Psoas muscle (tissue), 7 donors: ENCODE measurements at regions not wholly inside any gene's neighbourhood (a gene's known extent, or its start where the extent isn't known, plus 50 kb on each side); places are given as distances from the start of the nearest gene placed in this dataset.

Experiments used
- ATAC-seq, 4 donors: fragments of 200-7000 bp; cut with Tn5 transposase; one replicate each; pipeline ENCODE4 v1.9.1; 2020; ENCODE audit warnings: moderate library complexity in 3 of 4, mild to moderate bottlenecking in 2 of 4
- DNase-seq, 2 donors: peaks; one replicate each; pipeline ENCODE4 v3.0.0-alpha.2; 2020
- H3K27ac ChIP-seq: fragments of 200-600 bp; one replicate; pipeline ENCODE4 v1.8.0; 2022
- H3K27me3 ChIP-seq, 3 donors: fragments of 200-600 bp in 1 of 3; one replicate each; pipeline versions ENCODE4 v1.6.1 to v1.8.0; 2013 to 2022; ENCODE audit warnings: low read length in 2 of 3, mild to moderate bottlenecking in 2 of 3, moderate library complexity in 1 of 3; ENCODE audit not compliant: insufficient read depth in 3 of 3
- H3K36me3 ChIP-seq, 2 donors: fragments of 200-600 bp in 1 of 2; one replicate each; pipeline versions ENCODE4 v1.6.1 to v1.8.0; 2013 to 2022; ENCODE audit warnings: low read depth in 1 of 2, mild to moderate bottlenecking in 1 of 2, moderate library complexity in 1 of 2; ENCODE audit not compliant: insufficient read depth in 1 of 2
- H3K4me1 ChIP-seq: fragments of 200-600 bp; one replicate; pipeline ENCODE4 v1.8.0; 2022
- H3K4me3 ChIP-seq: fragments of 200-600 bp; one replicate; pipeline ENCODE4 v1.8.0; 2022; ENCODE audit warnings: mild to moderate bottlenecking
- H3K9me3 ChIP-seq: fragments of 200-600 bp; one replicate; pipeline ENCODE4 v1.8.0; 2022
- WGBS, 3 donors: extraction: QIAGEN DNeasy Blood & Tissue Kit; methylation state at CpG; one replicate each; pipeline versions ENCODE4 v1.1.6 to v1.1.7; 2013; 5-methylcytosine and 5-hydroxymethylcytosine counted together
- intact Hi-C, 2 donors: fragments of 100-400 bp; cut with DNase I; formaldehyde crosslinking; loops; one replicate each; pipeline versions ENCODE4 v1.11.0 to v1.14.2; 2022
- TF ChIP-seq, protein P1 (sequence below): fragments of 200-600 bp; IDR thresholded peaks from one replicate; pipeline ENCODE4 v1.8.0; 2022; ENCODE audit warnings: antibody characterized with exemption
- donor health status: healthy with polysubstance abuse.
- donor health status: DM: no; HTN: no; CAD: no; lungs with moderate emphysema.
- donor health status: Bipolar disorder and iron deficiency.
- donor health status: healthy.
- donor health status: DM: yes; HTN: yes; CAD: no.
- donor health status: DM: no; HTN: no; CAD: no.
- donor health status: DM: yes; HTN: yes; CAD: no.

DNA sequence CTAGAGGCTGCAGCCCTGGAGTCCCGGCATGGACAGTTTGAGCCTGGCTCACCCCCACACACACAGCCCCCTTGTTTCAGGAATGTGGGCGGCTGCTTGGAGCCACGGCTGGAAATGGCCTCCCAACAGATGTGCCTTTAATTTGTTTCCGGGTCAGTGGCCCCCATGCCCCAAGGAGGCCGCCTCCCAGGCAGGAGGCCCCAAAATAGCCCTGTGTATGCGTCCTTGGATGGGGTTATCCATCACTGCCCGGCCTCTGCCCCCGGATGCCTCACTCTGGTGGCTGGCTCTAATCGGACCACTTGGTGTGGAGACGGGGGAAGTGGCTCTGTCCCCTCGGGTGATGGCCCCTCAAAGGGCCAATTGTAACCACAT, 151.9 kb upstream of the MYCN start:
- Histone ChIP-seq H3K36me3 (no peaks in the 10 kb centered on the region), H3K27ac (no peak overlapping the region), H3K4me3 (no peak overlapping the region), H3K9me3 (no peaks in the 10 kb centered on the region), H3K4me1 (no peaks in the 10 kb centered on the region), H3K27me3 (peaks cover 0 to 3% (median 0%) of the 10 kb centered on the region in 3 donors)
- TF ChIP-seq, protein P1, sequence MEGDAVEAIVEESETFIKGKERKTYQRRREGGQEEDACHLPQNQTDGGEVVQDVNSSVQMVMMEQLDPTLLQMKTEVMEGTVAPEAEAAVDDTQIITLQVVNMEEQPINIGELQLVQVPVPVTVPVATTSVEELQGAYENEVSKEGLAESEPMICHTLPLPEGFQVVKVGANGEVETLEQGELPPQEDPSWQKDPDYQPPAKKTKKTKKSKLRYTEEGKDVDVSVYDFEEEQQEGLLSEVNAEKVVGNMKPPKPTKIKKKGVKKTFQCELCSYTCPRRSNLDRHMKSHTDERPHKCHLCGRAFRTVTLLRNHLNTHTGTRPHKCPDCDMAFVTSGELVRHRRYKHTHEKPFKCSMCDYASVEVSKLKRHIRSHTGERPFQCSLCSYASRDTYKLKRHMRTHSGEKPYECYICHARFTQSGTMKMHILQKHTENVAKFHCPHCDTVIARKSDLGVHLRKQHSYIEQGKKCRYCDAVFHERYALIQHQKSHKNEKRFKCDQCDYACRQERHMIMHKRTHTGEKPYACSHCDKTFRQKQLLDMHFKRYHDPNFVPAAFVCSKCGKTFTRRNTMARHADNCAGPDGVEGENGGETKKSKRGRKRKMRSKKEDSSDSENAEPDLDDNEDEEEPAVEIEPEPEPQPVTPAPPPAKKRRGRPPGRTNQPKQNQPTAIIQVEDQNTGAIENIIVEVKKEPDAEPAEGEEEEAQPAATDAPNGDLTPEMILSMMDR = no peak
- intact Hi-C loops = no loop called here
- ATAC-seq = no peak
- 43 to 58% (median 48%) methylated on average over 11 of the region's 11 CpGs for WGBS, 3 donors
- no peak for DNase-seq

DNA sequence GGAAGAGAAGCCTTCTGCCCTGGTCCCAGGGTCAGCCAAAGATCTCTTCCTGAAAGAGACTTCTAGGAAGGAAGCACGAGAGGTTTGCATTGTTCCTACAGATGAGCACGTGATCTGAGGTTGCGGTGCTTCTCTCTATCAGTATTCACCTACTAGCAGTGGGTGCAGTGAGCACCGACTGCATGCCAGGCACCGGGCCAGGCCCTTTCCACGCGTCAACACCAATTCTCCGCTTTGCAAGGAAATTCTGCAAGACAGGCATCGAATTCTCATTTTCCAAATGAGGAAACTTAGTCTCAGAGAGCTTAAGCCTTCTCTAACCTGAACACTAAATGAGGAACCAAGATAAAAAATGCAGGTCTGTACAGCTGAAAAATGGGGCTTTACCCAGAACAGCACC, 151.5 kb upstream of the MYCN start:
- no peak for ATAC-seq

DNA sequence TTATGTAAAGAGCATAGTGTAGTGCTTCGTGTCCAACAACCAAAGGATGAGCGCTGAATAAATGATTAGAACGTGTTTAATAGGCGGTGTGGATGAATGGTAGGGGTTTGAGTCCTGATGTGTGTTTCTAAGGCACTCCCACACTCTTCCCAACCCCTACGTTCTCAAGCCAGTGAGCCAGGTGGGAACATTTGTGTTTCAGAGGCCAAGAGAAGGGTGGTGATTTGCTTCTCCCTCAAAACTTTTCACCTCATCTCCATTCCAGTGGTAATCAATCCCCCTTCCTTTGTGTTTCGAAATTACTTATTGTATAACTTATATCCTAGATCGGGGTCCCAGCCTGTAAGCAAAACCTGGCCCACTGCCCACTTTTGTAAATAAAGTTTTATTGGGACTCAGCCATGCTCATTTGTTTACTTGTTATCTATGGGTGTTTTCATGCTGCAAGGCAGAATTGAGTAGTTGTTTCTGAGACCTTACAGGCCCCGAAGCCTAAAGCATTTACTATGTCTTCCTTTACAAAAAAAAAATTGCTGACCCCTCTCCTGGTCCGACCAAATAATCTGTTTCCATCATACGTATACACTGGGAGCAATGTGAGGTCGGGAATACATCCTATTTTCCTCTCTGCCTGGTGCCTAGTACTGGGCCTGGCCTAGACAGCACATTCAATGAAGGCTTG, 150.8 kb upstream of the MYCN start:
- TF ChIP-seq, protein P1 = no peak
- DNase-seq = no peak
- no peak for ATAC-seq
- no peak overlapping the region for H3K4me3 ChIP-seq
- H3K36me3 ChIP-seq = no peaks in the 10 kb centered on the region
- no peaks in the 10 kb centered on the region for H3K9me3 ChIP-seq
- intact Hi-C loops = no loop called here
- H3K27ac ChIP-seq = no peak overlapping the region
- no peaks in the 10 kb centered on the region for H3K4me1 ChIP-seq
- no peaks in the 10 kb centered on the region for H3K27me3 ChIP-seq
- WGBS, 3 donors = 87 to 92% (median 92%) methylated on average over 11 of the region's 11 CpGs

More for the DNA sequence above, 151.5 kb upstream of the MYCN start:
- TF ChIP-seq, protein P1 = no peak
- intact Hi-C loops = no loop called here
- 54 to 59% (median 57%) methylated on average over 9 of the region's 9 CpGs for WGBS, 3 donors
- no peak for DNase-seq
- Histone ChIP-seq H3K36me3 (no peaks in the 10 kb centered on the region), H3K9me3 (no peaks in the 10 kb centered on the region), H3K27ac (no peak overlapping the region), H3K27me3 (peaks cover 0 to 1% (median 0%) of the 10 kb centered on the region in 3 donors), H3K4me1 (no peaks in the 10 kb centered on the region), H3K4me3 (no peak overlapping the region)

DNA sequence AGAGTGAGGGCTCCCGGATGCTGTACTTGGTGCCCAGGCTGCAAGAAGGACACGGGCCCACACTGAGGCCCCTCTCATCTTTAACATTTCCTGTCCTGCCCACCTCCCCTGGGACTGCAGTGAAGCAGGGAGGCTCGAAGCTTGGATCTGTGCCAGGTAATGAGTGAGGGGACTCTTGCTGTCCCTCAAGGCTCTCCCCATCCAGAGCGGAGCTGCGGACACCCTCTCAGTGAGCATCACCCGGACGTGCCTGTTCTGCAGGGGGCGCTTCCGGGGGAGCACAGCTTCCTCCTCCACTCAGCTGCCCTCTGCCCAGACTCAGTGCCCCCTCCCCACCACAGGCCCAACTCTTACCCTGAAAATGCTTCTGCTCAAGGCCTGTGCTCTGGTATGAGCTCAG, 150.0 kb upstream of the MYCN start:
- H3K9me3 ChIP-seq = no peaks in the 10 kb centered on the region
- no peak for DNase-seq
- no peak overlapping the region for H3K4me3 ChIP-seq
- intact Hi-C loops = no loop called here
- H3K4me1 ChIP-seq = no peaks in the 10 kb centered on the region
- WGBS, 3 donors = 85 to 88% (median 88%) methylated on average over 9 of the region's 9 CpGs
- no peak for ATAC-seq
- TF ChIP-seq, protein P1 = no peak
- H3K36me3 ChIP-seq = no peaks in the 10 kb centered on the region
- H3K27me3 ChIP-seq = no peaks in the 10 kb centered on the region
- H3K27ac ChIP-seq = no peak overlapping the region

DNA sequence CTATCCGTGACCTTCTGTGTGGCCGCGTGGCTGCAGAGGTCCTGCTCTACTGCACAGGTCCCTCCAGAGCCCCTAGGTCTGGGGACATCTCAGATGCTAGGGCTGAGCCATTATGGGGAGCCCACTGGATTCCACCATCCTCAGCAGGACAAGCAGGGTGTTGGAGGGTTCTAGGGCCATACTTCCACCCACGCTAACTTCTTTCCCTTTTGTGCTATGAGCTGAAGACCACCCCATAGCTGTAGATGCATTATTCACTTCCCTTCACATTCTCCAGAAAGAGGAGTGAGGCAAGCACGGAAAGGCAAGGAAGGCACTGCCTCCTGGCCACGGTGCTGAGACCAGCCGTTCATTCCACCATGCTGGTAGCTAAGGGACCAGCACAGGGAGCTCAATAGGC, 149.5 kb upstream of the MYCN start:
- intact Hi-C loops = no loop called here
- Histone ChIP-seq H3K4me3 (no peak overlapping the region), H3K36me3 (no peaks in the 10 kb centered on the region), H3K27me3 (no peaks in the 10 kb centered on the region), H3K27ac (no peak overlapping the region), H3K4me1 (no peaks in the 10 kb centered on the region), H3K9me3 (no peaks in the 10 kb centered on the region)
- 90 to 96% (median 91%) methylated on average over 7 of the region's 7 CpGs for WGBS, 3 donors
- ATAC-seq = no peak
- TF ChIP-seq, protein P1 = no peak
- no peak for DNase-seq
